K562 (cell line): ENCODE measurements at regions not wholly inside any gene's neighbourhood (a gene's known extent, or its start where the extent isn't known, plus 50 kb on each side); places are given as distances from the start of the nearest gene placed in this dataset.

ENCODE experiments used
- ATAC-seq: fragments of 200-7000 bp; cut with Tn5 transposase; 3 replicates; pipeline ENCODE4 v1.9.1; 2020; ENCODE audit warnings: moderate library complexity
- BruUV-seq: library from RNA; stranded (reverse); fragments of 400-500 nt; replicated peaks from 2 replicates; lab custom pipeline; 2021; lab: Mats Ljungman, UMichigan
- CTCF ChIA-PET: fragments of 300-600 bp; formaldehyde crosslinking; extraction: SDS; loops from one replicate; lab custom pipeline; 2021; ENCODE audit warnings: low intra/inter-chr PET ratio; lab: Yijun Ruan, JAX
- POLR2A ChIA-PET: fragments of 300-600, 350-650 bp; sonication (Branson Sonifier 250); formaldehyde crosslinking; extraction: SDS; loops from one replicate; lab custom pipeline; 2021; ENCODE audit warnings: antibody characterized with exemption, inconsistent platforms; lab: Yijun Ruan, JAX
- DNase-seq, 4 experiments: peaks; one replicate each; pipeline versions ENCODE4 v3.0.0 to v3.0.0-alpha.2; 2011 to 2018; ENCODE audit warnings: low spot score in 3 of 4, mixed read lengths in 3 of 4; ENCODE audit errors: extremely low read depth in 1 of 4
- FAIRE-seq: peaks from 2 replicates; lab custom pipeline; 2011; peaks lifted over from hg19 to GRCh38; lab: Jason Lieb, UNC
- H2AFZ ChIP-seq: 2 replicates; pipeline ENCODE4 v1.6.0; 2011; ENCODE audit warnings: low read depth, low read length, control low read depth, inconsistent platforms
- H3K27ac ChIP-seq: fragments of 200-600 bp; 3 replicates; pipeline ENCODE4 v1.8.0; 2011; ENCODE audit warnings: low read depth, mild to moderate bottlenecking, control low read depth, inconsistent platforms, low read length, moderate library complexity, mixed read lengths; ENCODE audit errors: extremely low read depth
- H3K27me3 ChIP-seq, 2 experiments: fragments of 300-600 bp in 1 of 2; 2 replicates in 1 of 2; 3 replicates in 1 of 2; pipeline versions ENCODE4 v1.6.0 to v1.8.0; 2011; ENCODE audit warnings: inconsistent platforms in 2 of 2, low read length in 2 of 2, mild to moderate bottlenecking in 1 of 2, mixed read lengths in 1 of 2, moderate library complexity in 1 of 2; ENCODE audit not compliant: control insufficient read depth in 2 of 2, insufficient read depth in 2 of 2
- H3K36me3 ChIP-seq: fragments of 300-600 bp; 3 replicates; pipeline ENCODE4 v1.8.0; 2011; ENCODE audit warnings: mild to moderate bottlenecking, low read length, inconsistent platforms; ENCODE audit not compliant: control insufficient read depth, insufficient read depth
- H3K4me1 ChIP-seq, 2 experiments: fragments of 200-600 bp in 1 of 2; replicated peaks in 1 of 2; 2 replicates in 1 of 2; 3 replicates in 1 of 2; pipeline versions ENCODE4 v1.5.1 to v1.8.0; 2011; ENCODE audit warnings: inconsistent platforms in 2 of 2, low read length in 2 of 2, mild to moderate bottlenecking in 1 of 2, mixed read lengths in 1 of 2, moderate library complexity in 1 of 2; ENCODE audit not compliant: control insufficient read depth in 2 of 2, insufficient read depth in 2 of 2
- H3K4me2 ChIP-seq: 2 replicates; pipeline ENCODE4 v1.6.1; 2011; ENCODE audit warnings: low read length, control low read depth, inconsistent platforms, mixed read lengths; ENCODE audit not compliant: insufficient read depth
- H3K4me3 ChIP-seq: fragments of 200-600 bp; sonication (generic), shearing (Covaris generic); 2 replicates; pipeline ENCODE4 v1.5.1; 2016; ENCODE audit warnings: control low read depth, inconsistent platforms
- H3K79me2 ChIP-seq: fragments of 200-600 bp; 3 replicates; pipeline ENCODE4 v1.8.0; 2011; ENCODE audit warnings: low read length, inconsistent platforms; ENCODE audit not compliant: control insufficient read depth, insufficient read depth
- H3K9ac ChIP-seq, 2 experiments: 2 replicates each; pipeline versions ENCODE4 v1.6.0 to v1.6.1; 2011; ENCODE audit warnings: low read depth in 2 of 2, low read length in 2 of 2, control low read depth in 1 of 2, inconsistent platforms in 1 of 2, mild to moderate bottlenecking in 1 of 2, mixed read lengths in 1 of 2; ENCODE audit not compliant: insufficient read depth in 1 of 2
- H3K9me1 ChIP-seq: one replicate; pipeline ENCODE4 v1.6.0; 2011; ENCODE audit warnings: inconsistent platforms, mild to moderate bottlenecking, low read length, moderate library complexity; ENCODE audit not compliant: control insufficient read depth, insufficient read depth
- H3K9me3 ChIP-seq: replicated peaks from 2 replicates; pipeline ENCODE4 v1.5.1; 2011; ENCODE audit warnings: low read depth, low read length, inconsistent platforms; ENCODE audit not compliant: control insufficient read depth, insufficient read depth
- H4K20me1 ChIP-seq: replicated peaks from 2 replicates; pipeline ENCODE4 v1.6.1; 2011; ENCODE audit warnings: low read length, inconsistent platforms, mixed read lengths; ENCODE audit not compliant: control insufficient read depth, insufficient read depth
- CREM ChIP-seq: IDR thresholded peaks from 2 replicates; pipeline ENCODE4 v1.6.1; 2014; ENCODE audit warnings: antibody characterized with exemption, low read depth
- ELF1 ChIP-seq: fragments of 200-800 bp; sonication (Bioruptor generic); IDR thresholded peaks from 2 replicates; pipeline ENCODE4 v1.6.1; 2016; ENCODE audit warnings: missing genetic modification characterization, missing compliant biosample characterization
- JUNB ChIP-seq: fragments of 450-650 bp; formaldehyde crosslinking; conservative IDR thresholded peaks from 2 replicates; pipeline ENCODE4 v1.4.0; 2020; ENCODE audit warnings: mild to moderate bottlenecking
- PREB ChIP-seq: sonication (generic); formaldehyde crosslinking; IDR thresholded peaks from 2 replicates; pipeline ENCODE4 v1.8.1; 2023; ENCODE audit warnings: mild to moderate bottlenecking, missing genetic modification reagents
- PTRF ChIP-seq: fragments of 450-650 bp; IDR thresholded peaks from 2 replicates; pipeline ENCODE4 v1.6.1; 2016; ENCODE audit warnings: mild to moderate bottlenecking, missing genetic modification characterization, missing compliant biosample characterization
- SRSF3 ChIP-seq: fragments of 200-400 bp; formaldehyde crosslinking; IDR thresholded peaks from 2 replicates; pipeline ENCODE4 v1.6.1; 2016; ENCODE audit warnings: mild to moderate bottlenecking, low read length, moderate library complexity; ENCODE audit not compliant: insufficient read depth
- TARDBP ChIP-seq: fragments of 450-650 bp; IDR thresholded peaks from 2 replicates; pipeline ENCODE4 v1.6.1; 2016
- TEAD1 ChIP-seq, 2 experiments: fragments of 450-650 bp in 1 of 2; sonication (generic) in 1 of 2; formaldehyde crosslinking; IDR thresholded peaks; 2 replicates each; pipeline versions ENCODE4 v1.4.0 to v1.8.0; 2020 to 2022; ENCODE audit warnings: mild to moderate bottlenecking in 2 of 2, missing genetic modification reagents in 1 of 2
- TOE1 ChIP-seq, 2 experiments: fragments of 450-650 bp in 1 of 2; sonication (generic) in 1 of 2; formaldehyde crosslinking in 1 of 2; IDR thresholded peaks; 2 replicates each; pipeline versions ENCODE4 v1.7.1 to v1.8.0; 2016 to 2022; ENCODE audit warnings: borderline replicate concordance in 2 of 2, mild to moderate bottlenecking in 2 of 2, antibody characterized with exemption in 1 of 2, inconsistent platforms in 1 of 2, low read depth in 1 of 2, missing genetic modification reagents in 1 of 2, moderate library complexity in 1 of 2
- TSC22D4 ChIP-seq: fragments of 450-650 bp; IDR thresholded peaks from 2 replicates; pipeline ENCODE4 v1.6.1; 2016; ENCODE audit warnings: missing genetic modification characterization, missing biosample characterization, control low read depth
- ZFP36 ChIP-seq: fragments of 150-350 bp; IDR thresholded peaks from 2 replicates; pipeline ENCODE4 v1.6.1; 2018; ENCODE audit warnings: low read length, low read depth; ENCODE audit not compliant: partially characterized antibody
- ZNF23 ChIP-seq: fragments of 250-450 bp; sonication (Bioruptor Pico); IDR thresholded peaks from 2 replicates; pipeline ENCODE4 v1.4.0; 2020; ENCODE audit warnings: mild to moderate bottlenecking
- ZNF609 ChIP-seq: sonication (generic); formaldehyde crosslinking; IDR thresholded peaks from 2 replicates; pipeline ENCODE4 v1.8.1; 2023; ENCODE audit warnings: missing genetic modification reagents, mild to moderate bottlenecking, borderline replicate concordance
- ZNF695 ChIP-seq: fragments of 450-650 bp; formaldehyde crosslinking; IDR thresholded peaks from 2 replicates; pipeline ENCODE4 v1.4.0; 2020; ENCODE audit warnings: mild to moderate bottlenecking, moderate library complexity
- ZNF717 ChIP-seq: fragments of 250-450 bp; sonication (Bioruptor Pico); IDR thresholded peaks from 2 replicates; pipeline ENCODE4 v1.5.0; 2021
- WGBS: fragments of 100-300 bp; shearing (Covaris generic); methylation state at CpG from one replicate; pipeline ENCODE4 v1.1.6; 2016; ENCODE audit warnings: low coverage, mixed read lengths; ENCODE audit not compliant: insufficient coverage; ENCODE audit errors: missing lambda C conversion rate; 5-methylcytosine and 5-hydroxymethylcytosine counted together
- in situ Hi-C: fragments of 300-500 bp; cut with MboI; formaldehyde crosslinking; loops from 4 replicates; pipeline ENCODE4 v1.15.0; 2018; ENCODE audit warnings: inconsistent platforms, mixed read lengths
- intact Hi-C: fragments of 100-400 bp; cut with micrococcal nuclease; formaldehyde crosslinking; loops from 2 replicates; pipeline ENCODE4 v1.14.2; 2022

GRCh38 chr10:109727436-109727835 is 195.9 kb downstream of the XPNPEP1 start:
- in situ Hi-C loops (no loop called here), intact Hi-C loops (no loop called here)
- no peaks in the 10 kb centered on the region for H3K4me1 ChIP-seq
- no peaks in the 10 kb centered on the region for H3K9me3 ChIP-seq
- no peaks in the 10 kb centered on the region for H3K27me3 ChIP-seq
- no peaks in the 10 kb centered on the region for H3K36me3 ChIP-seq
- H3K79me2 ChIP-seq, result no peaks in the 10 kb centered on the region
- CTCF ChIA-PET, result no interaction called here
- POLR2A ChIA-PET, result no interaction called here
- H2AFZ ChIP-seq, result no peak overlapping the region
- H3K9me1 ChIP-seq, result no peaks in the 10 kb centered on the region
- no peak for FAIRE-seq
- no peak overlapping the region for H3K4me2 ChIP-seq
- TF ChIP-seq ZNF609 (CRISPR knock-in tag), result no peak
- no peak for TF ChIP-seq ZNF695
- TF ChIP-seq TARDBP, result no peak
- no peak for TF ChIP-seq CREM
- no peak for TF ChIP-seq TEAD1 (CRISPR knock-in tag; IDR thresholded peaks at IDR 0.05)
- no peak for TF ChIP-seq ELF1 (tag)
- no peak for TF ChIP-seq TSC22D4 (tag)
- no peak for TF ChIP-seq SRSF3
- TF ChIP-seq PREB (CRISPR knock-in tag), result no peak
- TF ChIP-seq PTRF, result no peak
- no peak for TF ChIP-seq ZNF23 (CRISPR knock-in tag)
- TF ChIP-seq TOE1 (IDR thresholded peaks at IDR 0.05; ENCODE audit: borderline replicate concordance), result no peak
- no peak for TF ChIP-seq TOE1 (CRISPR knock-in tag; IDR thresholded peaks at IDR 0.05; ENCODE audit: borderline replicate concordance, low read depth)
- no peak for TF ChIP-seq ZFP36
- TF ChIP-seq ZNF717 (CRISPR knock-in tag), result no peak
- TF ChIP-seq JUNB (CRISPR knock-in tag), result no peak
- H4K20me1 ChIP-seq, result no peaks in the 10 kb centered on the region
- no peak overlapping the region for H3K9ac ChIP-seq
- WGBS, result 0% methylated on average over 1 of the region's 1 CpG
- H3K27ac ChIP-seq, result no peak overlapping the region
- no peak for DNase-seq
- H3K4me3 ChIP-seq, result no peak overlapping the region
- no TSS peak for BruUV-seq
- no peak for ATAC-seq
